ENCODE measurements at regions not wholly inside any gene's neighbourhood (a gene's known extent, or its start where the extent isn't known, plus 50 kb on each side); places are given as distances from the start of the nearest gene placed in this dataset.

GRCh38 chr3:72569754-72570440 is 278.3 kb downstream of the SHQ1 start:
- no peaks in the 10 kb centered on the region for H3K9me3 ChIP-seq
- WGBS: 94% methylated on average over 10 of the region's 10 CpGs
- no peaks in the 10 kb centered on the region for H3K36me3 ChIP-seq
- TF ChIP-seq POLR2AphosphoS5 (IDR thresholded peaks at IDR 0.05): no peak
- TF ChIP-seq POLR2A (IDR thresholded peaks at IDR 0.05; ENCODE audit: low read depth): no peak
- no peak for TF ChIP-seq EP300 (IDR thresholded peaks at IDR 0.05)
- no peak for TF ChIP-seq CTCF (IDR thresholded peaks at IDR 0.05)
- intact Hi-C loops (cut with DNase I): no loop called here
- no peak overlapping the region for H3K4me3 ChIP-seq
- no peak for DNase-seq (ENCODE audit: extremely low spot score)
- H3K27me3 ChIP-seq: peaks cover 0 to 7% (median 0%) of the 10 kb centered on the region in 4 donors
- no peak overlapping the region for H3K27ac ChIP-seq (replicated peaks in 1 of 4)
- no peaks in the 10 kb centered on the region for H3K4me1 ChIP-seq

- intact Hi-C loops (cut with DNase I): no loop called here
- Histone ChIP-seq H3K9me3 (no peaks in the 10 kb centered on the region), H3K36me3 (no peaks in the 10 kb centered on the region), H3K4me3 (no peak overlapping the region), H3K27ac (replicated peaks in 1 of 4) (no peak overlapping the region), H3K4me1 (no peaks in the 10 kb centered on the region), H3K27me3 (peaks cover 0 to 7% (median 0%) of the 10 kb centered on the region in 4 donors)
- WGBS: 87% methylated on average over 9 of the region's 11 CpGs
- no peak for TF ChIP-seq CTCF (IDR thresholded peaks at IDR 0.05)
- no peak for TF ChIP-seq POLR2AphosphoS5 (IDR thresholded peaks at IDR 0.05)
- TF ChIP-seq POLR2A (IDR thresholded peaks at IDR 0.05; ENCODE audit: low read depth): no peak
- no peak for TF ChIP-seq EP300 (IDR thresholded peaks at IDR 0.05)
- no peak for DNase-seq (ENCODE audit: extremely low spot score)
These were observed 280.2 kb downstream of the SHQ1 start for GRCh38 chr3:72568083-72568482.

- no peak for DNase-seq (ENCODE audit: extremely low spot score)
- WGBS: 84% methylated on average over 4 of the region's 4 CpGs
- intact Hi-C loops (cut with DNase I): no loop called here
- Histone ChIP-seq H3K27me3 (peaks cover 0 to 5% (median 0%) of the 10 kb centered on the region in 4 donors), H3K27ac (replicated peaks in 1 of 4) (no peak overlapping the region), H3K36me3 (no peaks in the 10 kb centered on the region), H3K4me1 (no peaks in the 10 kb centered on the region), H3K4me3 (no peak overlapping the region), H3K9me3 (peaks cover 0 to 2% (median under 1%) of the 10 kb centered on the region in 4 donors)
- TF ChIP-seq POLR2A (IDR thresholded peaks at IDR 0.05; ENCODE audit: low read depth): no peak
- TF ChIP-seq POLR2AphosphoS5 (IDR thresholded peaks at IDR 0.05): no peak
- TF ChIP-seq EP300 (IDR thresholded peaks at IDR 0.05): no peak
- TF ChIP-seq CTCF (IDR thresholded peaks at IDR 0.05): no peak
These were observed 280.8 kb downstream of the SHQ1 start for GRCh38 chr3:72567474-72567873.

- H3K27ac ChIP-seq (replicated peaks in 1 of 4): no peak overlapping the region
- no peak overlapping the region for H3K4me3 ChIP-seq
- H3K36me3 ChIP-seq: no peaks in the 10 kb centered on the region
- 91% methylated on average over 5 of the region's 5 CpGs for WGBS
- H3K4me1 ChIP-seq: no peaks in the 10 kb centered on the region
- peaks cover 0 to 12% (median 4%) of the 10 kb centered on the region in 4 donors for H3K9me3 ChIP-seq
- DNase-seq (ENCODE audit: extremely low spot score): no peak
- no peaks in the 10 kb centered on the region for H3K27me3 ChIP-seq
- TF ChIP-seq EP300 (IDR thresholded peaks at IDR 0.05) (no peak), CTCF (IDR thresholded peaks at IDR 0.05) (no peak), POLR2A (IDR thresholded peaks at IDR 0.05; ENCODE audit: low read depth) (no peak), POLR2AphosphoS5 (IDR thresholded peaks at IDR 0.05) (no peak)
- intact Hi-C loops (cut with DNase I): no loop called here
These were observed 282.7 kb downstream of the SHQ1 start for GRCh38 chr3:72565593-72565992.

All from esophagus muscularis mucosa (tissue), 4 donors.